ENCODE measurements at regions not wholly inside any gene's neighbourhood (a gene's known extent, or its start where the extent isn't known, plus 50 kb on each side); places are given as distances from the start of the nearest gene placed in this dataset.

GRCh38 chr11:23727794-23728193 is 769.1 kb upstream of the LUZP2 start:
- DNase-seq (no peak), ATAC-seq (no peak)
- H3K4me3 ChIP-seq, result no peak overlapping the region
- H3K27me3 ChIP-seq, result no peaks in the 10 kb centered on the region
- WGBS (ENCODE audit: insufficient coverage, low coverage, low lambda C conversion rate, missing lambda C conversion rate), result 56% methylated on average over 2 of the region's 2 CpGs
- no peaks in the 10 kb centered on the region for H3K9me3 ChIP-seq
- intact Hi-C loops (cut with DNase I), result no loop called here
- no peaks in the 10 kb centered on the region for H3K4me1 ChIP-seq
- H3K27ac ChIP-seq, result no peak overlapping the region
- no peaks in the 10 kb centered on the region for H3K36me3 ChIP-seq
- no peak for TF ChIP-seq POLR2A (IDR thresholded peaks at IDR 0.05)
- TF ChIP-seq CTCF (IDR thresholded peaks at IDR 0.05), result no peak

GRCh38 chr11:23729088-23729487 is 767.8 kb upstream of the LUZP2 start:
- no peak for TF ChIP-seq POLR2A (IDR thresholded peaks at IDR 0.05)
- TF ChIP-seq CTCF (IDR thresholded peaks at IDR 0.05), result no peak
- Histone ChIP-seq H3K27ac (no peak overlapping the region), H3K36me3 (no peaks in the 10 kb centered on the region), H3K27me3 (no peaks in the 10 kb centered on the region), H3K9me3 (no peaks in the 10 kb centered on the region), H3K4me3 (no peak overlapping the region), H3K4me1 (no peaks in the 10 kb centered on the region)
- DNase-seq (no peak), ATAC-seq (no peak)
- 69% methylated on average over 1 of the region's 1 CpG for WGBS (ENCODE audit: insufficient coverage, low coverage, low lambda C conversion rate, missing lambda C conversion rate)
- intact Hi-C loops (cut with DNase I), result no loop called here

- no peaks in the 10 kb centered on the region for H3K36me3 ChIP-seq
- no peaks in the 10 kb centered on the region for H3K9me3 ChIP-seq
- no peak for ATAC-seq
- no peaks in the 10 kb centered on the region for H3K4me1 ChIP-seq
- no peak overlapping the region for H3K4me3 ChIP-seq
- intact Hi-C loops (cut with DNase I), result no loop called here
- no peak overlapping the region for H3K27ac ChIP-seq
- WGBS (ENCODE audit: insufficient coverage, low coverage, low lambda C conversion rate, missing lambda C conversion rate), result 81% methylated on average over 12 of the region's 43 CpGs
- DNase-seq, result no peak
- TF ChIP-seq POLR2A (IDR thresholded peaks at IDR 0.05) (no peak), CTCF (IDR thresholded peaks at IDR 0.05) (no peak)
- no peaks in the 10 kb centered on the region for H3K27me3 ChIP-seq
Measured at GRCh38 chr11:23730307-23730998, 766.4 kb upstream of the LUZP2 start.

- no peak for DNase-seq
- WGBS (ENCODE audit: insufficient coverage, low coverage, low lambda C conversion rate, missing lambda C conversion rate), result 22% methylated on average over 5 of the region's 7 CpGs
Measured at GRCh38 chr11:23732026-23732425, 764.8 kb upstream of the LUZP2 start.

More at GRCh38 chr11:23732026-23732425, 764.8 kb upstream of the LUZP2 start:
- TF ChIP-seq POLR2A (IDR thresholded peaks at IDR 0.05) (no peak), CTCF (IDR thresholded peaks at IDR 0.05) (no peak)
- Histone ChIP-seq H3K9me3 (no peaks in the 10 kb centered on the region), H3K4me3 (no peak overlapping the region), H3K27ac (no peak overlapping the region), H3K36me3 (no peaks in the 10 kb centered on the region), H3K27me3 (no peaks in the 10 kb centered on the region), H3K4me1 (no peaks in the 10 kb centered on the region)
- no peak for ATAC-seq
- intact Hi-C loops (cut with DNase I), result no loop called here
